HG03342 (cell line): ENCODE measurements at regions not wholly inside any gene's neighbourhood (a gene's known extent, or its start where the extent isn't known, plus 50 kb on each side); places are given as distances from the start of the nearest gene placed in this dataset.
"Not testable (repeated sequence)": the region's sequence is repeated elsewhere in the genome, so short reads cannot be mapped to it uniquely, and the experiment has no call there.

Experiments used
- ATAC-seq: cut with Tn5 transposase; IDR thresholded peaks from one replicate; pipeline ENCODE4 v1.9.1; 2021; ENCODE audit warnings: mild to moderate bottlenecking, moderate library complexity; ENCODE audit not compliant: unreplicated experiment

- ATAC-seq = not testable (repeated sequence)
Observed at GRCh38 chr7:86045197-86045596, 598.5 kb upstream of the GRM3 start.

- ATAC-seq = no peak
Observed at GRCh38 chr7:86025807-86026206, 617.9 kb upstream of the GRM3 start.

GRCh38 chr7:86013662-86014061 is 630.0 kb upstream of the GRM3 start:
- ATAC-seq = no peak

GRCh38 chr7:86012971-86013370 is 630.7 kb upstream of the GRM3 start:
- no peak for ATAC-seq

GRCh38 chr7:86008898-86009297 is 634.8 kb upstream of the GRM3 start:
- ATAC-seq = no peak

- no peak for ATAC-seq
Observed at GRCh38 chr7:86006909-86007308, 636.8 kb upstream of the GRM3 start.

- no peak for ATAC-seq
Observed at GRCh38 chr7:86002858-86003257, 640.9 kb upstream of the GRM3 start.

- no peak for ATAC-seq
Observed at GRCh38 chr7:85997515-85997914, 646.2 kb upstream of the GRM3 start.

- no peak for ATAC-seq
Observed at GRCh38 chr7:85995101-85995500, 648.6 kb upstream of the GRM3 start.

- no peak for ATAC-seq
Observed at GRCh38 chr7:85980740-85981139, 663.0 kb upstream of the GRM3 start.

GRCh38 chr7:85974176-85974575 is 669.5 kb upstream of the GRM3 start:
- ATAC-seq = no peak

- ATAC-seq = no peak
Observed at GRCh38 chr7:85972504-85973141, 671.1 kb upstream of the GRM3 start.

- no peak for ATAC-seq
Observed at GRCh38 chr7:85954961-85955360, 688.7 kb upstream of the GRM3 start.

GRCh38 chr7:85950871-85951270 is 692.8 kb upstream of the GRM3 start:
- no peak for ATAC-seq

- ATAC-seq = no peak
Observed at GRCh38 chr7:85950418-85950817, 693.3 kb upstream of the GRM3 start.

- ATAC-seq = no peak
Observed at GRCh38 chr7:85947767-85948166, 695.9 kb upstream of the GRM3 start.

GRCh38 chr7:85940798-85941197 is 702.9 kb upstream of the GRM3 start:
- no peak for ATAC-seq

GRCh38 chr7:85931919-85932318 is 711.8 kb upstream of the GRM3 start:
- ATAC-seq = no peak

GRCh38 chr7:85928500-85928899 is 715.2 kb upstream of the GRM3 start:
- ATAC-seq = no peak

- no peak for ATAC-seq
Observed at GRCh38 chr7:85927226-85927625, 716.5 kb upstream of the GRM3 start.

GRCh38 chr7:85924062-85924461 is 719.6 kb upstream of the GRM3 start:
- no peak for ATAC-seq

GRCh38 chr7:85916016-85916415 is 727.7 kb upstream of the GRM3 start:
- ATAC-seq = no peak

GRCh38 chr7:85914437-85914836 is 727.6 kb upstream of the SEMA3D start:
- ATAC-seq = no peak
